ENCODE measurements at regions not wholly inside any gene's neighbourhood (a gene's known extent, or its start where the extent isn't known, plus 50 kb on each side); places are given as distances from the start of the nearest gene placed in this dataset.

GRCh38 chr4:82057990-82058544 lies 315.7 kb downstream of the HNRNPD start:
- TF ChIP-seq CTCF (IDR thresholded peaks at IDR 0.05; ENCODE audit: low read length): no peak
- TF ChIP-seq EZH2 (IDR thresholded peaks at IDR 0.05; ENCODE audit: borderline replicate concordance, low read length): no peak

All from OCI-LY1 (cell line).